Gastroesophageal sphincter (tissue), 4 donors: ENCODE measurements at regions not wholly inside any gene's neighbourhood (a gene's known extent, or its start where the extent isn't known, plus 50 kb on each side); places are given as distances from the start of the nearest gene placed in this dataset.

Source experiments
- ATAC-seq: fragments of 150-250 bp; one replicate; pipeline ENCODE4 v1.9.1; 2016; ENCODE audit warnings: mild to moderate bottlenecking, moderate library complexity
- H3K27ac ChIP-seq, 4 donors: fragments of 200-600 bp; sonication (generic) in 3 of 4; 1 replicate in 3 of 4; 2 replicates in 1 of 4; pipeline ENCODE4 v1.5.1; 2016 to 2019
- H3K27me3 ChIP-seq: fragments of 200-600 bp; sonication (generic); one replicate; pipeline ENCODE4 v1.5.1; 2019
- H3K36me3 ChIP-seq, 2 donors: fragments of 200-600 bp; sonication (generic); one replicate each; pipeline ENCODE4 v1.5.1; 2019; ENCODE audit warnings: control low read depth in 1 of 2
- H3K4me1 ChIP-seq, 3 donors: fragments of 200-600 bp; sonication (generic); 1 replicate in 2 of 3; 2 replicates in 1 of 3; pipeline ENCODE4 v1.5.1; 2016 to 2019; ENCODE audit warnings: control low read depth in 2 of 3
- H3K4me3 ChIP-seq, 2 donors: fragments of 200-600 bp; sonication (generic); one replicate each; pipeline ENCODE4 v1.5.1; 2019; ENCODE audit warnings: mild to moderate bottlenecking in 1 of 2, moderate library complexity in 1 of 2
- H3K9me3 ChIP-seq, 3 donors: fragments of 200-600 bp; sonication (generic); one replicate each; pipeline ENCODE4 v1.5.1; 2017 to 2019; ENCODE audit warnings: control low read depth in 2 of 3
- EP300 ChIP-seq: sonication (generic); formaldehyde crosslinking; IDR thresholded peaks from one replicate; pipeline ENCODE4 v1.6.1; 2017; ENCODE audit warnings: antibody characterized with exemption, mild to moderate bottlenecking
- POLR2A ChIP-seq, 2 donors: fragments of 450-650 bp; IDR thresholded peaks; one replicate each; pipeline ENCODE4 v1.6.1; 2017; ENCODE audit warnings: antibody characterized with exemption in 2 of 2, mild to moderate bottlenecking in 2 of 2, moderate library complexity in 1 of 2
- POLR2AphosphoS5 ChIP-seq: sonication (generic); formaldehyde crosslinking; IDR thresholded peaks from one replicate; pipeline ENCODE4 v1.6.1; 2017; ENCODE audit warnings: antibody characterized with exemption
- WGBS, 2 donors: methylation state at CpG; one replicate each; pipeline ENCODE4 v1.1.5; 2018; ENCODE audit warnings: low coverage in 1 of 2; 5-methylcytosine and 5-hydroxymethylcytosine counted together
- TF ChIP-seq, protein P1 (sequence below), 4 experiments: fragments of 200-600 bp in 2 of 4; fragments of 450-650 bp in 2 of 4; sonication (generic) in 1 of 4; IDR thresholded peaks; one replicate each; pipeline ENCODE4 v1.5.1; 2017 to 2019; ENCODE audit warnings: antibody characterized with exemption in 4 of 4, mild to moderate bottlenecking in 2 of 4, moderate library complexity in 2 of 4

DNA sequence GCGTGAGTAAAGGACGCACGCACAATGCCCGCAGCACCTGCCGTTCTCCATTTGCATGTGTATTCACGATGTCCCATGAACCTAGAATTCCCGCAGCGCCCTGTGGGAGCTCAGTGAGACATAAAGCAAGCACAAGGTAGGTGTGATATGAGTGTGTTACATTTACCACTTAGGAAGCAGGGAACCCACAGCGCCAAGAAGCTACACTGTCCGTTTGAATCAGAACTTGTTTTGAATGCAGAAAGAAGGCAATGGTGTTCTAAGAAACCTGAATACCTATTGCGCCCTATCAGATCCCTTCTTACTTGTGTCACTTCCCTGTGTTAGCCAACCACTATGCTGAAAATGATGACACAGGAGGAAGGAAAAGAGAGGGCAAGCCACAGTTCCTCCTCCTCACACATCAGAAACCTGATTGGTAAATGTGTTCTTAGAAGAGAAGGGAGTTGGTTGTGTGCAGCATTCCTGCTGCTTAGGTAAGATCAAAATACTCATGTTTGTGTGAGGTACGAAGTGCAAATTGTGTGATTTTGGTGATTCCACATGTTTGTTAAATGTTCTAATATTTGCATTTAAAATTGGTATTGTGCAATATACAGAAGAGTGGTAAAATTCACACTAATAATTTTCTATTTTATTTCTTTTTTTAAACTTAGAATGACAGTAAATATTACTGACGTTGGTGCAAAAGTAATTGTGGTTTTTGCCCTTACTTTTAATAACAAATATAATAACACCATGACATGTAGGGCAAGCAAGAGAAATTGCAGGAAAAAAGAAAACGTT lies 185.4 kb downstream of the SEC23IP start:
- Histone ChIP-seq H3K9me3 (peaks cover 0 to 10% (median 0%) of the 10 kb centered on the region in 3 donors), H3K27ac (no peak overlapping the region), H3K36me3 (no peaks in the 10 kb centered on the region), H3K27me3 (peaks cover 38% of the 10 kb centered on the region), H3K4me3 (no peak overlapping the region), H3K4me1 (no peaks in the 10 kb centered on the region)
- no peak for ATAC-seq
- 49 to 51% methylated on average over 12 of the region's 14 CpGs for WGBS, 2 donors
- TF ChIP-seq POLR2AphosphoS5 (no peak), POLR2A (IDR thresholded peaks at IDR 0.05) (no peak), EP300 (no peak)
- TF ChIP-seq, protein P1, sequence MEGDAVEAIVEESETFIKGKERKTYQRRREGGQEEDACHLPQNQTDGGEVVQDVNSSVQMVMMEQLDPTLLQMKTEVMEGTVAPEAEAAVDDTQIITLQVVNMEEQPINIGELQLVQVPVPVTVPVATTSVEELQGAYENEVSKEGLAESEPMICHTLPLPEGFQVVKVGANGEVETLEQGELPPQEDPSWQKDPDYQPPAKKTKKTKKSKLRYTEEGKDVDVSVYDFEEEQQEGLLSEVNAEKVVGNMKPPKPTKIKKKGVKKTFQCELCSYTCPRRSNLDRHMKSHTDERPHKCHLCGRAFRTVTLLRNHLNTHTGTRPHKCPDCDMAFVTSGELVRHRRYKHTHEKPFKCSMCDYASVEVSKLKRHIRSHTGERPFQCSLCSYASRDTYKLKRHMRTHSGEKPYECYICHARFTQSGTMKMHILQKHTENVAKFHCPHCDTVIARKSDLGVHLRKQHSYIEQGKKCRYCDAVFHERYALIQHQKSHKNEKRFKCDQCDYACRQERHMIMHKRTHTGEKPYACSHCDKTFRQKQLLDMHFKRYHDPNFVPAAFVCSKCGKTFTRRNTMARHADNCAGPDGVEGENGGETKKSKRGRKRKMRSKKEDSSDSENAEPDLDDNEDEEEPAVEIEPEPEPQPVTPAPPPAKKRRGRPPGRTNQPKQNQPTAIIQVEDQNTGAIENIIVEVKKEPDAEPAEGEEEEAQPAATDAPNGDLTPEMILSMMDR (IDR thresholded peaks at IDR 0.05), result no peak

DNA sequence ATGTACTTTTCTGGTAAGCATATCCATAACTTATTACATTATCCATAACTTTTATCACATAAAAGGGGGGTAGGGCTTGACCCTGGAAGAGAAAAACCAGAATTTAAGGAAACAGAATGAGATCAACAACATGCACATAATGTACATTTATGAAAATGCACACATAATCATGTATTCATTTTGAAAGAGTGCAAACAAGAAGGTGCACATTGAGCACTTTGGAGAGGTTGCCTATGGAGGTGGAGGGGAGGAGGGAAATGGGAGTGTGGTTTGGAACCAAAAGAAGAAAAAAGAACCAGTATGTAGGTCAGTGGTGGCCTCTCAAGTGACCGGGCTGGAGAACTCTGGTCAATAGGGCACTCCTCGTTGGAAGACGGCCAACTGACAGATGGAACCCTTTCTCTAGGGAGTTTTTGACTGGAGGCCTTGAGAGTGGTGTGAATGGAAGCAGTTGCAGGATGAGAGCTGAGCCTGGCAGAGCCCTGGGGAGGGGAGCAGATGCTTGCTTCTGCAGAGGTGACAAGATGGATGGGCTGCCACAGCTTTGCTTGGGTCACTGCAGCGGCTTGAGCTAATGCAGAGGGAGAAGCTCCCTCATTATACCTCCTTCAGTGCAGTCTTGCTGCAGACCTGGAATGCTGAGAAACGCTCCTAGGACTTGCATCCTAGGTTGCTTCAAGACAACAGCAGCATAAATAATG lies 192.7 kb downstream of the SEC23IP start:
- 11 to 30% methylated on average over 3 of the region's 5 CpGs for WGBS, 2 donors
- no peak for ATAC-seq
- Histone ChIP-seq H3K4me1 (no peaks in the 10 kb centered on the region), H3K36me3 (no peaks in the 10 kb centered on the region), H3K4me3 (no peak overlapping the region), H3K9me3 (no peaks in the 10 kb centered on the region), H3K27me3 (peaks cover 20% of the 10 kb centered on the region), H3K27ac (no peak overlapping the region)
- TF ChIP-seq POLR2A (IDR thresholded peaks at IDR 0.05) (no peak), POLR2AphosphoS5 (no peak), EP300 (no peak)
- TF ChIP-seq, protein P1 (IDR thresholded peaks at IDR 0.05), result no peak

DNA sequence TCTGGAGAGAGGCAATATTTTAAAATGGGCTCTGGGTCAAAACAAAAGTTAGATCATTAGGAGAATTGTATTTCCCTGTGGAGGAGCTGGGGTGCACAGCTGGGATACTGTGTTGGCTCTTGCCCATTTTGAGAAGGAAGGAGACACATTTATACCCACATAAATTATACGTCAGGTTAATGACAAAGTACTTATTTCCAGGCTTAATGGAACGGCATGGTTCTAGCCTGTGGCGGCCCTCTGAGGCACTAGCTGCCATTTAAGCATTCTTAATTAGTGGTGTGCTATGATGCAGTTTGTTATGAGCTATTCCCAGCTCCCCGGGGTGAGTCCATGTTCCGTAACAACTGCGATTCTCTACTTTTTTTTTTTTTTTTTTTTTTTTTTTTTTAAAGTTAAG lies 193.5 kb downstream of the SEC23IP start:
- ATAC-seq, result no peak
- Histone ChIP-seq H3K36me3 (no peaks in the 10 kb centered on the region), H3K27me3 (peaks cover 20% of the 10 kb centered on the region), H3K4me1 (no peaks in the 10 kb centered on the region), H3K9me3 (no peaks in the 10 kb centered on the region), H3K4me3 (no peak overlapping the region), H3K27ac (no peak overlapping the region)
- no peak for TF ChIP-seq EP300
- TF ChIP-seq, protein P1 (IDR thresholded peaks at IDR 0.05), result no peak
- TF ChIP-seq POLR2A (IDR thresholded peaks at IDR 0.05), result no peak
- no peak for TF ChIP-seq POLR2AphosphoS5
- WGBS, 2 donors, result 37 to 89% methylated on average over 3 to 6 of the region's 6 CpGs

GRCh38 chr10:120087109-120087508 lies 194.6 kb downstream of the SEC23IP start:
- 43 to 69% methylated on average over 3 of the region's 3 CpGs for WGBS, 2 donors
- H3K4me1 ChIP-seq, result no peaks in the 10 kb centered on the region
- no peak for ATAC-seq
- H3K36me3 ChIP-seq, result no peaks in the 10 kb centered on the region
- TF ChIP-seq, protein P1 (IDR thresholded peaks at IDR 0.05), result no peak
- TF ChIP-seq POLR2AphosphoS5 (no peak), POLR2A (IDR thresholded peaks at IDR 0.05) (no peak), EP300 (no peak)
- H3K27me3 ChIP-seq, result peaks cover 20% of the 10 kb centered on the region
- no peaks in the 10 kb centered on the region for H3K9me3 ChIP-seq
- no peak overlapping the region for H3K4me3 ChIP-seq
- no peak overlapping the region for H3K27ac ChIP-seq

- Histone ChIP-seq H3K27me3 (no peaks in the 10 kb centered on the region), H3K36me3 (no peaks in the 10 kb centered on the region), H3K4me3 (no peak overlapping the region), H3K27ac (no peak overlapping the region), H3K9me3 (no peaks in the 10 kb centered on the region), H3K4me1 (no peaks in the 10 kb centered on the region)
- ATAC-seq, result no peak
- TF ChIP-seq, protein P1 (IDR thresholded peaks at IDR 0.05), result no peak
- TF ChIP-seq POLR2AphosphoS5, result no peak
- no peak for TF ChIP-seq POLR2A (IDR thresholded peaks at IDR 0.05)
- no peak for TF ChIP-seq EP300
- 57 to 78% methylated on average over 3 of the region's 3 CpGs for WGBS, 2 donors
These were observed 203.3 kb downstream of the SEC23IP start for GRCh38 chr10:120095875-120096274.
